NB4 (cell line): ENCODE measurements at regions not wholly inside any gene's neighbourhood (a gene's known extent, or its start where the extent isn't known, plus 50 kb on each side); places are given as distances from the start of the nearest gene placed in this dataset.
A peak's percentile ranks its signal among the peaks of the same experiment; 100 is the strongest.

Experiments
- DNase-seq: peaks from one replicate; pipeline ENCODE4 v3.0.0; 2010; ENCODE audit warnings: low read depth
- H3K4me3 ChIP-seq: one replicate; pipeline ENCODE4 v1.5.1; 2011; ENCODE audit warnings: mild to moderate bottlenecking, low read depth, low read length, moderate library complexity
- MYC ChIP-seq: IDR thresholded peaks from 2 replicates; pipeline ENCODE4 v1.6.1; 2011; ENCODE audit warnings: low read depth, low read length
- POLR2A ChIP-seq: IDR thresholded peaks from 2 replicates; pipeline ENCODE4 v1.6.1; 2011; ENCODE audit warnings: mild to moderate bottlenecking; ENCODE audit not compliant: insufficient read length; ENCODE audit errors: extremely low read depth
- TF ChIP-seq, protein P1 (sequence below): IDR thresholded peaks from 2 replicates; pipeline ENCODE4 v1.6.1; 2011; ENCODE audit warnings: low read depth, low read length
- TF ChIP-seq, protein P2 (sequence below): IDR thresholded peaks from one replicate; pipeline ENCODE4 v1.5.1; 2012; ENCODE audit warnings: low read depth, low read length

DNA sequence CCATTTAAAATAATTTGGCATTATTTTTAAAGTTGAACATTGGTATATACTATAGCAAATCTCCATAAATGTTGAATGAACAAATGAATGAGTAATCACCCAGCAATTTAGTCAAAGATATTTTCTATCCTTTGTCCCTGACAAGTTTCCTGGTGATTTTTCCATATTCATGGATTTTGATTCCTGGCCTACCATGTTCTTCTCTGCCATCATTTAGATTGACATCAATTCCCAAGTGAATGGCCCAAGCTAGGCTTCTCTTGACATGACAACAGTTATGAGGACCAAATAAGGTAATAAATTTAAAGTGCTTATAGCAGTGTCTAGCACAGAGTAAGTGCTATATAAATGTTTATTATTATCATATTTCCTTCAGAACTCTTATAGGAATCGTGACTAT, 120.1 kb upstream of the ADGRF1 start:
- no peak for DNase-seq
- H3K4me3 ChIP-seq, result no peak overlapping the region
- no peak for TF ChIP-seq MYC
- TF ChIP-seq, protein P1, sequence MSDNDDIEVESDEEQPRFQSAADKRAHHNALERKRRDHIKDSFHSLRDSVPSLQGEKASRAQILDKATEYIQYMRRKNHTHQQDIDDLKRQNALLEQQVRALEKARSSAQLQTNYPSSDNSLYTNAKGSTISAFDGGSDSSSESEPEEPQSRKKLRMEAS, result no peak

DNA sequence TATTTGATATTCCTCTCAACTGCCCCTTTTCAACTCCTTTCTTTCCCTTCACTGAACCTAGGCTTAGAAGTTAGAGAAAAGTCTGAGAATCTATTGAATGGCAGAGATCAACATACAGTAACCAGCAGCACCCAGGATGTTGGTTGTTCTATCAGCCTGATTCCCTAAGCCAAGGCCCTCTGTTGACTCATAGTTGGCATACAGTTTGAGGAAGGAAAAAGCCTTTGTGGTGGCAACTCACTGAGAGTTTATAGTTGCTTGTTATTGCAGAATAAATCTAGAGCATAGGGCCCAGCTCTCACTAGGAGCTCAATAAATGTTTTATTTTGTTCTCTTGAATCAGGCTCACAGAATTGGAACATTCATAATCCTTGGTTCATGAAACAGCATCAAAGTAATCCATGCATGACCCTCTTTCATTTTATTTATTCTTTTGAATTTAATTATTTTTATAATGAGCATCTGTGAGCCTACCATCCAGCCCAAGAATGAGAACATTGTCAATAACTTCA, 119.1 kb upstream of the ADGRF1 start:
- H3K4me3 ChIP-seq, result no peak overlapping the region
- TF ChIP-seq, protein P1, result no peak
- no peak for TF ChIP-seq POLR2A
- no peak for TF ChIP-seq MYC
- TF ChIP-seq, protein P2, sequence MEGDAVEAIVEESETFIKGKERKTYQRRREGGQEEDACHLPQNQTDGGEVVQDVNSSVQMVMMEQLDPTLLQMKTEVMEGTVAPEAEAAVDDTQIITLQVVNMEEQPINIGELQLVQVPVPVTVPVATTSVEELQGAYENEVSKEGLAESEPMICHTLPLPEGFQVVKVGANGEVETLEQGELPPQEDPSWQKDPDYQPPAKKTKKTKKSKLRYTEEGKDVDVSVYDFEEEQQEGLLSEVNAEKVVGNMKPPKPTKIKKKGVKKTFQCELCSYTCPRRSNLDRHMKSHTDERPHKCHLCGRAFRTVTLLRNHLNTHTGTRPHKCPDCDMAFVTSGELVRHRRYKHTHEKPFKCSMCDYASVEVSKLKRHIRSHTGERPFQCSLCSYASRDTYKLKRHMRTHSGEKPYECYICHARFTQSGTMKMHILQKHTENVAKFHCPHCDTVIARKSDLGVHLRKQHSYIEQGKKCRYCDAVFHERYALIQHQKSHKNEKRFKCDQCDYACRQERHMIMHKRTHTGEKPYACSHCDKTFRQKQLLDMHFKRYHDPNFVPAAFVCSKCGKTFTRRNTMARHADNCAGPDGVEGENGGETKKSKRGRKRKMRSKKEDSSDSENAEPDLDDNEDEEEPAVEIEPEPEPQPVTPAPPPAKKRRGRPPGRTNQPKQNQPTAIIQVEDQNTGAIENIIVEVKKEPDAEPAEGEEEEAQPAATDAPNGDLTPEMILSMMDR, result no peak
- peak; percentile 83 for DNase-seq

DNA sequence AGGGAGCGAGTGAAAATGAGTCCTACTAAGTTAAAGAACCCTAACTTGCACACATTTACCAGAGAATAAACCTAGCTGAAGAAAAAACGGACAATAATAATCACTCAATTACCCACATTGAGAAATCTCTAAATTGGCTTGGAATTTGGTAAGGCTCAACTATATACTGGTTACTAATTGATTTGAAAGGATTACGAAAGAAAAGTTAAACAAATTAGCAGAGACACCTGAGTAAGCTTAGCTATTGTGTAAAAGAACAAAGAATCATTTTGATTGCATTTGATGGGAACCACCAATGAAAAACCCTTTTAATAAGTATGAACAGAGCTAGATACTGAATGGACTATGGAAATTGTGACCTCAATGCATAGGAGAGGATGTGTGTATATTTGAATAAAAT, 118.6 kb upstream of the ADGRF1 start:
- DNase-seq, result no peak
- TF ChIP-seq, protein P1, result no peak
- TF ChIP-seq POLR2A (no peak), MYC (no peak)
- TF ChIP-seq, protein P2, result no peak
- H3K4me3 ChIP-seq, result no peak overlapping the region

DNA sequence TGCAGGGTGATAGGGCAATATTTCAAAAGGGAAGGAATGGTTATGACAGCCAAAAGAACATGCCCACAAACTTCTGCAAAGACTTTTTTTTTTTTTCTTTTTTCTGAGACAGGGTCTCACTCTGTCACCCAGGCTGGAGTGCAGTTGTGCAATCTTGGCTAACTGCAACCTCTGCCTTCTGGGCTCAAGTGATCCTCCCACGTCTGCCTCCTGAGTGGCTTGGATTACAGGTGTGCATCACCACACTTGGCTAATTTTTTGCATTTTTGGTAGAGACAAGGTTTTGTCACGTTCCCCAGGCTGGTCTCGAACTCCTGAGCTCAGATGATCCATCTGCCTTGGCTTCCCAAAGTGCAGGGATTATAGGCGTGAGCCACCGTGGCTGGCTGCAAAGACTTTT, 117.6 kb upstream of the ADGRF1 start:
- peak; percentile 49 for DNase-seq
- no peak overlapping the region for H3K4me3 ChIP-seq
- TF ChIP-seq, protein P2, result no peak

DNA sequence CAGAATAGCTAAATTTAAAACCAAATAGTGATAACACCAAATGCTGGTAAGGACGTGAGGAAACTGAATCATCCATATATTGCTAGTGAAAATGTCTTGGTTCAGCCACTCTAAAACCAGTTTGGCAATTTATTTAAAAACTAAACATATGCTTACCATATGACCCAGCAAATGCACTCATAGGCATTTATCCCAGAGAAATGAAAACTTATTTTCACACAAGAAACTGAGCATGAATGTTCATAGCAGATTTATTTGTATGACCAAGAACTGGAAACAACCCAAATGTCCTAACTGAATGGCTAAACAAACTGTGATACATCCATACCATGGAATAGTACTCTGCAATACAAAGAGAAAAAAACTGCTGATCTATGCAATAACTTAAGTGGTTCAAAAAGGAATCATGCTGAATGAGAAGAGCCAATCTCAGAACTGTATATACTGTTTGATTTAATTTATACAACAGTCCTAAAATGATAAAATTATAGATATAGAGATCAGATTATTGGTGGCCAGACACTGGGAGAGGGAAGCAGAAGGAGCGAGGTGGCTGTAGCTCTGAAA, 115.6 kb upstream of the ADGRF1 start:
- TF ChIP-seq MYC (no peak), POLR2A (no peak)
- TF ChIP-seq, protein P2, result no peak
- TF ChIP-seq, protein P1, result no peak
- no peak overlapping the region for H3K4me3 ChIP-seq
- DNase-seq, result no peak

DNA sequence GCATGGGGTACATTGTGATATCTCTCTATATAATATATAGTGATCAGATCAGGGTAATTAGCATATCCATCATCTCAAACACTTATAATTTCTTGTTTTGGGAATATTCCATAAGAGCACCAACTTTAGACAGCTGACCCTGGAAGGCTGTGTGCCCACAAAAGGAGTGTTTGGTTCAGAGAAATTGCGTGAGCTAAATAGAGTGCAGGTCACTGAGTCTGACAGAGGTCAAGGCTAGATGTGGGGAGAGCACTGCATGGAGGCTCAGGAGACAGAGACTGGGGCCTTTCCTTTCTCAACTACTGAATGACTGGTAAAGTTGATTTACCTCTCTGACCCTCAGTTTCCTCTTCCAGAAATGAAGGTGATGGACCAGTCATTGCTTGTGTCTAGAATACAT, 114.9 kb upstream of the ADGRF1 start:
- no peak overlapping the region for H3K4me3 ChIP-seq
- no peak for TF ChIP-seq MYC
- TF ChIP-seq, protein P2, result no peak
- no peak for DNase-seq

DNA sequence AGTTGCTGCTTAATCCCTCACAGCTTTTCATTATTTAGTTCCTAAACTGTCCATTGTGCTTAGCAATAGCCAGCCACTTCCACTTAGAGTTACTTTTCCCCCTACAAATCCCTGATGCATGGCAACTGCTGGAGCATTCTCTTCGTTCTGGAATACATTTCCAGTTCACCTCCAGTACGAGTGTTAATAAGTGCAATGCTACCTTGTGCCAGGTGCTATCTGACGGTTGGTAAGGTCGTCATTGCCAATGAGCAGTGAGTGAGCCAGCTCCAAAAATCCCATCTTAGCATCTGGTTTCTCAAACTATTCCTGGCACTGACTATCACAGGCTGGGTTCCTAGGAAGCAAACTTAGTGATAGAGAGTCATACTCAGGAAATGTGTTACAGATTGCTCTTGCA, 114.1 kb upstream of the ADGRF1 start:
- TF ChIP-seq MYC (no peak), POLR2A (no peak)
- TF ChIP-seq, protein P1, result no peak
- TF ChIP-seq, protein P2, result no peak
- no peak overlapping the region for H3K4me3 ChIP-seq
- DNase-seq, result no peak
